ENCODE measurements at regions not wholly inside any gene's neighbourhood (a gene's known extent, or its start where the extent isn't known, plus 50 kb on each side); places are given as distances from the start of the nearest gene placed in this dataset.
"Not testable (repeated sequence)": the region's sequence is repeated elsewhere in the genome, so short reads cannot be mapped to it uniquely, and the experiment has no call there.

GRCh38 chr4:128636906-128637305 lies 172.6 kb upstream of the JADE1 start:
- Histone ChIP-seq H3K4me1 (ENCODE audit: insufficient read depth, insufficient read length) (no peaks in the 10 kb centered on the region), H3K27me3 (ENCODE audit: insufficient read depth, insufficient read length) (no peaks in the 10 kb centered on the region), H3K4me3 (ENCODE audit: insufficient read length, low read depth) (no peak overlapping the region), H3K9me3 (ENCODE audit: insufficient read depth, low read length) (no peaks in the 10 kb centered on the region; the same call in 1 of the 2 replicates), H3K9ac (ENCODE audit: insufficient read length, low read depth) (no peak overlapping the region), H3K36me3 (ENCODE audit: insufficient read depth, insufficient read length, low read length) (no peaks in the 10 kb centered on the region)
- TF ChIP-seq ZNF274 (IDR thresholded peaks at IDR 0.05; ENCODE audit: low read depth, low read length): no peak
- TF ChIP-seq YY1 (IDR thresholded peaks at IDR 0.05; ENCODE audit: insufficient read depth, insufficient read length): no peak
- no peak for TF ChIP-seq SUZ12 (IDR thresholded peaks at IDR 0.05; ENCODE audit: extremely low read depth, insufficient read depth, insufficient read length)
- no peak for DNase-seq (ENCODE audit: low read depth, low spot score)

- no peak for TF ChIP-seq YY1 (IDR thresholded peaks at IDR 0.05; ENCODE audit: insufficient read depth, insufficient read length)
- TF ChIP-seq SUZ12 (IDR thresholded peaks at IDR 0.05; ENCODE audit: extremely low read depth, insufficient read depth, insufficient read length): no peak
- no peak for TF ChIP-seq ZNF274 (IDR thresholded peaks at IDR 0.05; ENCODE audit: low read depth, low read length)
- Histone ChIP-seq H3K36me3 (ENCODE audit: insufficient read depth, insufficient read length, low read length) (no peaks in the 10 kb centered on the region), H3K9ac (ENCODE audit: insufficient read length, low read depth) (no peak overlapping the region), H3K4me3 (ENCODE audit: insufficient read length, low read depth) (no peak overlapping the region), H3K4me1 (ENCODE audit: insufficient read depth, insufficient read length) (no peaks in the 10 kb centered on the region), H3K9me3 (ENCODE audit: insufficient read depth, low read length) (no peaks in the 10 kb centered on the region; the same call in 1 of the 2 replicates), H3K27me3 (ENCODE audit: insufficient read depth, insufficient read length) (no peaks in the 10 kb centered on the region)
- no peak for DNase-seq (ENCODE audit: low read depth, low spot score)
Observed at GRCh38 chr4:128635955-128636560, 173.4 kb upstream of the JADE1 start.

- Histone ChIP-seq H3K9ac (ENCODE audit: insufficient read length, low read depth) (no peak overlapping the region), H3K9me3 (ENCODE audit: insufficient read depth, low read length) (no peaks in the 10 kb centered on the region; the same call in 1 of the 2 replicates), H3K36me3 (ENCODE audit: insufficient read depth, insufficient read length, low read length) (no peaks in the 10 kb centered on the region), H3K4me3 (ENCODE audit: insufficient read length, low read depth) (no peak overlapping the region), H3K4me1 (ENCODE audit: insufficient read depth, insufficient read length) (no peaks in the 10 kb centered on the region), H3K27me3 (ENCODE audit: insufficient read depth, insufficient read length) (no peaks in the 10 kb centered on the region)
- no peak for DNase-seq (ENCODE audit: low read depth, low spot score)
- no peak for TF ChIP-seq YY1 (IDR thresholded peaks at IDR 0.05; ENCODE audit: insufficient read depth, insufficient read length)
- TF ChIP-seq ZNF274 (IDR thresholded peaks at IDR 0.05; ENCODE audit: low read depth, low read length): no peak
- no peak for TF ChIP-seq SUZ12 (IDR thresholded peaks at IDR 0.05; ENCODE audit: extremely low read depth, insufficient read depth, insufficient read length)
Observed at GRCh38 chr4:128635141-128635954, 174.2 kb upstream of the JADE1 start.

GRCh38 chr4:128633067-128633466 lies 176.4 kb upstream of the JADE1 start:
- TF ChIP-seq YY1 (IDR thresholded peaks at IDR 0.05; ENCODE audit: insufficient read depth, insufficient read length): no peak
- no peak for TF ChIP-seq SUZ12 (IDR thresholded peaks at IDR 0.05; ENCODE audit: extremely low read depth, insufficient read depth, insufficient read length)
- TF ChIP-seq ZNF274 (IDR thresholded peaks at IDR 0.05; ENCODE audit: low read depth, low read length): no peak
- H3K4me1 ChIP-seq (ENCODE audit: insufficient read depth, insufficient read length): no peaks in the 10 kb centered on the region
- no peaks in the 10 kb centered on the region; the same call in 1 of the 2 replicates for H3K9me3 ChIP-seq (ENCODE audit: insufficient read depth, low read length)
- no peaks in the 10 kb centered on the region for H3K27me3 ChIP-seq (ENCODE audit: insufficient read depth, insufficient read length)
- DNase-seq (ENCODE audit: low read depth, low spot score): no peak
- no peak overlapping the region for H3K4me3 ChIP-seq (ENCODE audit: insufficient read length, low read depth)
- no peaks in the 10 kb centered on the region for H3K36me3 ChIP-seq (ENCODE audit: insufficient read depth, insufficient read length, low read length)
- H3K9ac ChIP-seq (ENCODE audit: insufficient read length, low read depth): no peak overlapping the region

- Histone ChIP-seq H3K4me1 (ENCODE audit: insufficient read depth, insufficient read length) (no peaks in the 10 kb centered on the region), H3K27me3 (ENCODE audit: insufficient read depth, insufficient read length) (no peaks in the 10 kb centered on the region), H3K4me3 (ENCODE audit: insufficient read length, low read depth) (no peak overlapping the region), H3K9ac (ENCODE audit: insufficient read length, low read depth) (no peak overlapping the region), H3K36me3 (ENCODE audit: insufficient read depth, insufficient read length, low read length) (no peaks in the 10 kb centered on the region), H3K9me3 (ENCODE audit: insufficient read depth, low read length) (no peaks in the 10 kb centered on the region)
- no peak for DNase-seq (ENCODE audit: low read depth, low spot score)
- no peak for TF ChIP-seq SUZ12 (IDR thresholded peaks at IDR 0.05; ENCODE audit: extremely low read depth, insufficient read depth, insufficient read length)
- no peak for TF ChIP-seq YY1 (IDR thresholded peaks at IDR 0.05; ENCODE audit: insufficient read depth, insufficient read length)
- no peak for TF ChIP-seq ZNF274 (IDR thresholded peaks at IDR 0.05; ENCODE audit: low read depth, low read length)
Observed at GRCh38 chr4:128630871-128631270, 178.6 kb upstream of the JADE1 start.

GRCh38 chr4:128623508-128624215 lies 185.8 kb upstream of the JADE1 start:
- no peaks in the 10 kb centered on the region for H3K4me1 ChIP-seq (ENCODE audit: insufficient read depth, insufficient read length)
- no peak overlapping the region for H3K4me3 ChIP-seq (ENCODE audit: insufficient read length, low read depth)
- no peaks in the 10 kb centered on the region for H3K36me3 ChIP-seq (ENCODE audit: insufficient read depth, insufficient read length, low read length)
- no peak overlapping the region for H3K9ac ChIP-seq (ENCODE audit: insufficient read length, low read depth)
- H3K9me3 ChIP-seq (ENCODE audit: insufficient read depth, low read length): no peaks in the 10 kb centered on the region
- TF ChIP-seq SUZ12 (IDR thresholded peaks at IDR 0.05; ENCODE audit: extremely low read depth, insufficient read depth, insufficient read length) (no peak), ZNF274 (IDR thresholded peaks at IDR 0.05; ENCODE audit: low read depth, low read length) (no peak), YY1 (IDR thresholded peaks at IDR 0.05; ENCODE audit: insufficient read depth, insufficient read length) (no peak)
- no peaks in the 10 kb centered on the region for H3K27me3 ChIP-seq (ENCODE audit: insufficient read depth, insufficient read length)
- no peak for DNase-seq (ENCODE audit: low read depth, low spot score)

GRCh38 chr4:128620279-128620965 lies 189.1 kb upstream of the JADE1 start:
- not testable (repeated sequence) for H3K4me1 ChIP-seq (ENCODE audit: insufficient read depth, insufficient read length); H3K27me3 ChIP-seq (ENCODE audit: insufficient read depth, insufficient read length); H3K9me3 ChIP-seq (ENCODE audit: insufficient read depth, low read length); H3K4me3 ChIP-seq (ENCODE audit: insufficient read length, low read depth); DNase-seq (ENCODE audit: low read depth, low spot score); H3K36me3 ChIP-seq (ENCODE audit: insufficient read depth, insufficient read length, low read length); H3K9ac ChIP-seq (ENCODE audit: insufficient read length, low read depth)

All from NT2/D1 (cell line).